ENCODE measurements at regions not wholly inside any gene's neighbourhood (a gene's known extent, or its start where the extent isn't known, plus 50 kb on each side); places are given as distances from the start of the nearest gene placed in this dataset.

GRCh38 chr2:234548695-234549420, 52.0 kb upstream of the ARL4C start:
- peak overlapping the region; percentile 12 for H4K5ac ChIP-seq (ENCODE audit: insufficient read length, low read depth, low read length)
- H3K79me2 ChIP-seq (ENCODE audit: control insufficient read depth in 1 of 2, insufficient read depth in 2 of 2, low read length in 2 of 2) = no peaks in the 10 kb centered on the region; a peak in 1 of 4 replicates
- H3K27me3 ChIP-seq (replicated peaks in 1 of 4; ENCODE audit: control insufficient read depth in 3 of 4, extremely low read depth in 1 of 4, insufficient read depth in 3 of 4, low read length in 3 of 4) = peaks cover 0 to 5% (median 5%) of the 10 kb centered on the region in 4 experiments; a peak in 6 of 7 replicates
- no peak overlapping the region for H3K4me3 ChIP-seq (ENCODE audit: extremely low read depth in 1 of 4, insufficient read depth in 2 of 4, low read depth in 3 of 4, low read length in 4 of 4)
- CTCF ChIA-PET (ENCODE audit: partially characterized antibody) = interaction anchor here (0.6 to 3.0 kb wide), 16 partner anchors 11 to 568 kb away, joined by 3 to 20 read pairs (median 3); no protein-coding TSS in a partner anchor
- peaks cover 10 to 32% (median 13%) of the 10 kb centered on the region in 4 experiments; a peak in 6 of 7 replicates for H3K4me1 ChIP-seq (replicated peaks in 1 of 4; ENCODE audit: control insufficient read depth in 3 of 4, insufficient read depth in 4 of 4, low read length in 3 of 4)
- H3K4me2 ChIP-seq (ENCODE audit: insufficient read depth in 1 of 2, low read depth in 2 of 2, low read length in 2 of 2) = peak overlapping the region in 1 of 2 experiments; percentile 17; a peak in 2 of 4 replicates
- no peak overlapping the region for H3K23ac ChIP-seq (ENCODE audit: insufficient read length)
- no peak overlapping the region for H3K4ac ChIP-seq (replicated peaks; ENCODE audit: insufficient read length, low read depth, low read length)
- no peak overlapping the region for H2AFZ ChIP-seq (ENCODE audit: low read length)
- H3K9me3 ChIP-seq (ENCODE audit: insufficient read depth in 2 of 2, low read depth in 1 of 2, low read length in 1 of 2) = no peaks in the 10 kb centered on the region
- H2AK5ac ChIP-seq (ENCODE audit: low read depth, low read length) = no peak overlapping the region
- H4K8ac ChIP-seq (ENCODE audit: extremely low read depth, insufficient read depth, low read length) = no peak overlapping the region
- POLR2A ChIA-PET (ENCODE audit: partially characterized antibody) = no interaction called here
- no peaks in the 10 kb centered on the region for H3K79me1 ChIP-seq (ENCODE audit: low read depth, low read length)
- FAIRE-seq = peak; percentile 52
- no peak overlapping the region for H3K9ac ChIP-seq (replicated peaks in 1 of 4; ENCODE audit: extremely low read depth in 1 of 4, low read depth in 3 of 4, low read length in 3 of 4)
- H3K56ac ChIP-seq (replicated peaks; ENCODE audit: insufficient read length, low read depth, low read length) = no peak overlapping the region
- WGBS, 2 experiments (ENCODE audit: extremely low coverage in 1 of 2, insufficient coverage in 1 of 2, insufficient read length in 1 of 2, insufficient replicate concordance in 2 of 2, low coverage in 1 of 2, low lambda C conversion rate in 2 of 2, missing lambda C conversion rate in 1 of 2) = 54% methylated on average over 15 of the region's 15 CpGs; no CpG with 5 or more reads in 1 of the 2 experiments
- no peaks in the 10 kb centered on the region for H3K36me3 ChIP-seq (ENCODE audit: control insufficient read depth in 2 of 4, insufficient read depth in 4 of 4, low read length in 3 of 4)
- no peak overlapping the region for H2BK15ac ChIP-seq (ENCODE audit: low read length)
- H4K20me1 ChIP-seq (replicated peaks in 1 of 2; ENCODE audit: control insufficient read depth in 1 of 2, insufficient read depth in 2 of 2, low read length in 2 of 2) = no peaks in the 10 kb centered on the region
- no peak overlapping the region for H2BK120ac ChIP-seq (replicated peaks; ENCODE audit: low read depth, low read length)
- DNase-seq (ENCODE audit: low read depth in 1 of 2, low spot score in 2 of 2) = peak in 1 of 2 experiments; percentile 55
- H4K91ac ChIP-seq (replicated peaks; ENCODE audit: insufficient read length, low read length) = peak overlapping the region; percentile 80
- H2BK12ac ChIP-seq (ENCODE audit: low read depth, low read length) = peak overlapping the region; percentile 98; the same call in 1 of the 2 replicates
- no peaks in the 10 kb centered on the region; the same call in 1 of the 2 replicates for H3K23me2 ChIP-seq (ENCODE audit: low read depth, low read length)
- H3K27ac ChIP-seq (ENCODE audit: low read depth, low read length) = peak overlapping the region; percentile 16; the same call in 1 of the 2 replicates
- peak overlapping the region; percentile 66; the same call in 1 of the 2 replicates for H2BK5ac ChIP-seq (ENCODE audit: low read depth, low read length)
- peak overlapping the region; percentile 93; the same call in 1 of the 2 replicates for H2BK20ac ChIP-seq (ENCODE audit: low read length)
- no peak overlapping the region for H3K14ac ChIP-seq (ENCODE audit: insufficient read length)
- peak overlapping the region; percentile 71; the same call in 1 of the 2 replicates for H3K18ac ChIP-seq (ENCODE audit: extremely low read depth, low read length)
- TF ChIP-seq E2F6 (IDR thresholded peaks at IDR 0.05) = peak; percentile 64; the same call in 1 of the 2 replicates
- TF ChIP-seq POLR2A (IDR thresholded peaks at IDR 0.05; ENCODE audit: control extremely low read depth in 1 of 2, low read depth in 2 of 2, low read length in 2 of 2) = peak in 1 of 2 experiments; percentile 44; a peak in 1 of 3 replicates
- no peak for TF ChIP-seq JUND (IDR thresholded peaks at IDR 0.05; ENCODE audit: low read length)
- TF ChIP-seq SIN3A (conservative IDR thresholded peaks at IDR 0.05 in 1 of 2, IDR thresholded peaks at IDR 0.05 in 1 of 2; ENCODE audit: low read depth in 1 of 2, low read length in 2 of 2) = peak; percentile 32 to 55; a peak in 1 of 4 replicates
- no peak for TF ChIP-seq CHD1 (IDR thresholded peaks at IDR 0.05; ENCODE audit: low read depth, low read length)
- TF ChIP-seq ASH2L (IDR thresholded peaks at IDR 0.05; ENCODE audit: low read length) = peak; percentile 34
- no peak for TF ChIP-seq TEAD4 (IDR thresholded peaks at IDR 0.05; ENCODE audit: low read depth, low read length)
- no peak for TF ChIP-seq POU5F1 (IDR thresholded peaks at IDR 0.05; ENCODE audit: low read depth, low read length)
- TF ChIP-seq MAX (IDR thresholded peaks at IDR 0.05) = peak; percentile 71
- no peak for TF ChIP-seq GABPA (IDR thresholded peaks at IDR 0.05; ENCODE audit: borderline replicate concordance, insufficient read depth, low read length)
- TF ChIP-seq YY1 (IDR thresholded peaks at IDR 0.05; ENCODE audit: low read depth, low read length) = no peak
- TF ChIP-seq TAF1 (IDR thresholded peaks at IDR 0.05; ENCODE audit: low read depth, low read length) = 0 out of 2 replicates have a peak, but pooled peaks have one; percentile 30
